GM06990 (cell line): ENCODE measurements at regions not wholly inside any gene's neighbourhood (a gene's known extent, or its start where the extent isn't known, plus 50 kb on each side); places are given as distances from the start of the nearest gene placed in this dataset.
"Not testable (repeated sequence)": the region's sequence is repeated elsewhere in the genome, so short reads cannot be mapped to it uniquely, and the experiment has no call there.

Experiments used
- DNase-seq: peaks from one replicate; pipeline ENCODE4 v3.0.0-alpha.2; 2011; ENCODE audit not compliant: insufficient read length; ENCODE audit errors: extremely low read depth
- H3K27me3 ChIP-seq: replicated peaks from 2 replicates; pipeline ENCODE4 v1.6.0; 2011; ENCODE audit warnings: low read length; ENCODE audit not compliant: control insufficient read depth, insufficient read depth
- H3K36me3 ChIP-seq: 2 replicates; pipeline ENCODE4 v1.5.1; 2011; ENCODE audit warnings: low read length; ENCODE audit not compliant: control insufficient read depth, insufficient read depth
- H3K4me3 ChIP-seq: replicated peaks from 2 replicates; pipeline ENCODE4 v1.5.1; 2011; ENCODE audit warnings: low read depth, mild to moderate bottlenecking, control low read depth, low read length
- TF ChIP-seq, protein P1 (sequence below): IDR thresholded peaks from 2 replicates; pipeline ENCODE4 v1.5.1; 2011; ENCODE audit warnings: low read length, control low read depth, mild to moderate bottlenecking, inconsistent platforms; ENCODE audit not compliant: insufficient read depth, poor library complexity, severe bottlenecking

DNA sequence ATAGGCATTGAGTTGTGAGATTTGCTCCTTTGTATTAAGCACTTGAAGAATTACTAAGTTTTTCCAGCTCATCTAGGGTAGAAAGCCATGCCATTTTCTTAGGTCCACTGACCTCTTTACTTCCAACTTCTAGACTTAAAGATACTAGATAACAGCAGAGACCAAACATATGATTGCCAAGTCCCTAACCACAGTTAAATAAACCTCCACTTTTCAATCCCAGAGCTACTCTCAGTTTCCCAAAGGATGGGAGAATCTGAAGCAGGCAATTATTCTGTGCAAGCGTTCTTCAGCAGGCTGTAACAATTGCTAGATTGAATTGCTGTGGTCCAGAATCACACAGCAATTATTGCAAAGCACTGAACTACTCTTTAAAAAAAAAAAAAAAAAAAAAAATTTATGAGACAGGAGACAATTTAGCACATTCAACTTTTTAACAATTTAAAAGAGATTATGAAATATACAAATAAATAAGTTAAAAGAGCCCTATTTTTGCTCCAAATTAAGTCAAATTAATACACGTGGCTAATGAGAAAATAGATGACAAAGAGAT lies 104.0 kb upstream of the PRSS16 start:
- TF ChIP-seq, protein P1, sequence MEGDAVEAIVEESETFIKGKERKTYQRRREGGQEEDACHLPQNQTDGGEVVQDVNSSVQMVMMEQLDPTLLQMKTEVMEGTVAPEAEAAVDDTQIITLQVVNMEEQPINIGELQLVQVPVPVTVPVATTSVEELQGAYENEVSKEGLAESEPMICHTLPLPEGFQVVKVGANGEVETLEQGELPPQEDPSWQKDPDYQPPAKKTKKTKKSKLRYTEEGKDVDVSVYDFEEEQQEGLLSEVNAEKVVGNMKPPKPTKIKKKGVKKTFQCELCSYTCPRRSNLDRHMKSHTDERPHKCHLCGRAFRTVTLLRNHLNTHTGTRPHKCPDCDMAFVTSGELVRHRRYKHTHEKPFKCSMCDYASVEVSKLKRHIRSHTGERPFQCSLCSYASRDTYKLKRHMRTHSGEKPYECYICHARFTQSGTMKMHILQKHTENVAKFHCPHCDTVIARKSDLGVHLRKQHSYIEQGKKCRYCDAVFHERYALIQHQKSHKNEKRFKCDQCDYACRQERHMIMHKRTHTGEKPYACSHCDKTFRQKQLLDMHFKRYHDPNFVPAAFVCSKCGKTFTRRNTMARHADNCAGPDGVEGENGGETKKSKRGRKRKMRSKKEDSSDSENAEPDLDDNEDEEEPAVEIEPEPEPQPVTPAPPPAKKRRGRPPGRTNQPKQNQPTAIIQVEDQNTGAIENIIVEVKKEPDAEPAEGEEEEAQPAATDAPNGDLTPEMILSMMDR, result no peak
- Histone ChIP-seq H3K4me3 (peak overlapping the region; percentile 75), H3K27me3 (no peaks in the 10 kb centered on the region), H3K36me3 (no peaks in the 10 kb centered on the region)
- no peak for DNase-seq

DNA sequence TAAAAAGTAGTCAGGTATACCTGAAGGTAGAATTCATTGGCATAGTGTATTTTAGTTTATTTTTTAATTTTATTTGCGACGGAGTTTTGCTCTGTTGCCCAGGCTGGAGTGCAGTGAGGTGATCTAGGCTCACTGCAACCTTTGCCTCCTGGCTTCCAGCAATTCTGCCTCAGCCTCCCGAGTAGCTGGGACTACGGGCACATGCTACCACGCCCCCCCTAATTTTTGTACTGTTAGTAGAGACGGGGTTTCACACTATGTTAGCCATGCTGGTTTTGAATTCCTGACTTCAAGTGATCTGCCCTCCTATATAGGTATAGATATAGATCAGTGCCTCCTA lies 102.8 kb upstream of the PRSS16 start:
- Histone ChIP-seq H3K4me3 (peak overlapping the region; percentile 75), H3K27me3 (no peaks in the 10 kb centered on the region), H3K36me3 (no peaks in the 10 kb centered on the region)
- TF ChIP-seq, protein P1, result no peak
- no peak for DNase-seq

DNA sequence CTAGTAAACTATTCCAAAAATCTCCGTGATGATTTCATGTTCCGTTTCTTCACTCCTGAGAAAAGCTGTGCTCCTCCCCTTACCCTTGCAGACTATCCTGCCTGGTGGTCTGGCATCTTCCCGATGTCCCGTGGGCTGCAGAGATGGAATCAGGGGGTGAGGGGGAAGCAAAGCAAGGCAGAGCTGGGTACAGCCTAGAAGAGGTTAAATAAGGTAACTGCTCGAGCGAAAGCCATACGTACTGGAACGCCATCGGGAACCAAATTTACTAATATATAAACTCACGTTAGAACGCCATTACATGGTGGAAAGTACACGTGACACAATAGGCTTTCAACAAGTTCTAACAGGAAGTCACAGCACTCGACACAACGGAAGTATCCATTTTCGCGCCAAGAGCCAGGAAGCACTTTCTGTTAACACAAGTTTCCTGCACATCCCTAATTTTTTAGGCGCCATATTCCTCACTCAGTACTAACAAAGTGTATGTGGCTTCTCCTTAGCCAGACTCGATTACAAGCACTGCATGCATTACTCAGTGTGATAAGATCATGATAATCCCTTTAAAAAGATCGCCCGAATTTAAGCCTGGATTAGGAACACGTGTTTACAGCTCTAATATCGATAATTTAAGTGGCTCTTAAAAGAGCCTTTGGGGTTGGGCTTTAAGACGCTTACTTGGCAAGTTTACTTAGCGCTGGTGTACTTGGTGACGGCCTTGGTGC lies 101.6 kb upstream of the PRSS16 start:
- DNase-seq, result peak; percentile 82
- Histone ChIP-seq H3K4me3 (peak overlapping the region; percentile 75), H3K36me3 (no peaks in the 10 kb centered on the region), H3K27me3 (no peaks in the 10 kb centered on the region)
- TF ChIP-seq, protein P1, result no peak

DNA sequence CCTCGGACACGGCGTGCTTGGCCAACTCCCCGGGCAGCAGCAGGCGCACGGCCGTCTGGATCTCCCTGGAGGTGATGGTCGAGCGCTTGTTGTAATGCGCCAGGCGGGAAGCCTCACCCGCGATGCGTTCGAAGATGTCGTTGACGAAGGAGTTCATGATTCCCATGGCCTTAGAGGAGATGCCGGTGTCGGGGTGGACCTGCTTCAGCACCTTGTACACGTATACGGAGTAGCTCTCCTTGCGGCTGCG lies 101.1 kb upstream of the PRSS16 start:
- H3K4me3 ChIP-seq, result peak overlapping the region; percentile 75
- H3K27me3 ChIP-seq, H3K36me3 ChIP-seq, DNase-seq: not testable (repeated sequence)

DNA sequence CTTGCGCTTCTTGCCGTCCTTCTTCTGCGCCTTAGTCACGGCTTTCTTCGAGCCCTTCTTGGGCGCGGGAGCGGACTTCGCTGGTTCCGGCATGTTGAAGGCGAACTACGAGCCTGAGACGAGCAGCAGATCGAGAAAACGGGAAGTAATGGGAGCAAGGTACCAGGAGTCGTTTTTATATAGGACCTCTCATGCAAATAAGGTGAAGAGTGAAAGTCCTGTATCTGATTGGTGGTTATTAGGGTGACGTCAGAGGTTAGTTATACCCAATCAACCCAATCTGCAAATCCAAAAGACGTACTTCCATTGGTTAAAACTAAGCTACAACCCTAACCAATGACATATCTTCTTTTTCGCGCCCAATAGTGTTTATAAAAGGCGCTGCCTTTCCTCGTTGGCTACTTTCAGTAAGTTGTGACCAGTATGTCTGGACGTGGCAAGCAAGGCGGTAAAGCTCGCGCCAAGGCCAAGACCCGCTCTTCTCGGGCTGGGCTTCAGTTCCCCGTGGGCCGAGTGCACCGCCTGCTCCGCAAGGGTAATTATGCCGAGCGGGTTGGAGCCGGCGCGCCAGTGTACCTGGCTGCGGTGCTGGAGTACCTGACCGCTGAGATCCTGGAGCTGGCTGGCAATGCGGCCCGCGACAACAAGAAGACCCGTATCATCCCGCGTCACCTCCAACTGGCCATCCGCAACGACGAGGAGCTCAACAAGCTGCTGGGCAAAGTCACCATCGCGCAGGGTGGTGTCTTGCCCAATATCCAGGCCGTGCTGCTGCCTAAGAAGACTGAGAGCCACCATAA lies 100.6 kb upstream of the PRSS16 start:
- no peaks in the 10 kb centered on the region for H3K36me3 ChIP-seq
- no peaks in the 10 kb centered on the region for H3K27me3 ChIP-seq
- peak overlapping the region; percentile 75 for H3K4me3 ChIP-seq
- TF ChIP-seq, protein P1, result no peak
- peak; percentile 97 for DNase-seq

DNA sequence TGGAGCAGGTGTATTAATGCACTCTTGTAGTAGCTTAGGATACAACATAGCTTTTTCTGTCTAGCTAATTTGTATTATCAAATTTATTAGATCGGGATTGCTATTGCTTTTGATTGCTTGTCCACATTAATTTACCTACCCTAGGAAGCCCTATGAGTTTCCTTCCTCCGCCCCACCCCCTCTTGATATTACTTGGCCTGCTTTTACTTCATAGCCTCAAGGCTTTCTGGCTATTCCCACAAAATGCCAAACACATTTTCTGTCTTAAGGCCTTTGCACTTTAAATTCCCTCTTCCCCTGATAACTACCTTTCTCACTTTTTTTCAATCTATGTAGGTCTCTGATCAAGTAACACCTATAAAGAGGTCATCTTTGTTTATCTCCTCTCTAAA lies 99.1 kb upstream of the PRSS16 start:
- H3K4me3 ChIP-seq, result no peak overlapping the region; the same call in 1 of the 2 replicates
- TF ChIP-seq, protein P1, result no peak
- no peak for DNase-seq

More for the DNA sequence above, 99.1 kb upstream of the PRSS16 start:
- no peaks in the 10 kb centered on the region for H3K27me3 ChIP-seq
- no peaks in the 10 kb centered on the region for H3K36me3 ChIP-seq
